ENCODE measurements at regions not wholly inside any gene's neighbourhood (a gene's known extent, or its start where the extent isn't known, plus 50 kb on each side); places are given as distances from the start of the nearest gene placed in this dataset.

GRCh38 chr5:39534690-39535089, 109.9 kb upstream of the DAB2 start:
- Mint-ChIP-seq H3K9me3 (ENCODE audit: unreplicated experiment) (no peaks in the 10 kb centered on the region), H3K27me3 (ENCODE audit: insufficient read depth, unreplicated experiment) (peaks cover 28% of the 10 kb centered on the region), H3K36me3 (ENCODE audit: insufficient read depth, unreplicated experiment) (no peaks in the 10 kb centered on the region), H3K4me3 (ENCODE audit: unreplicated experiment) (no peak overlapping the region), H3K4me1 (ENCODE audit: insufficient read depth, unreplicated experiment) (no peaks in the 10 kb centered on the region), H3K27ac (ENCODE audit: low read depth, unreplicated experiment) (no peak overlapping the region)
- intact Hi-C loops (cut with micrococcal nuclease) = no loop called here
- BruUV-seq (replicated peaks) = no TSS peak
- CTCF ChIA-PET = interaction anchor here (1.2 to 2.5 kb wide), 2 partner anchors 13 to 158 kb away, joined by 9 to 11 read pairs; no protein-coding TSS in a partner anchor
- no peak for TF ChIP-seq CTCF (IDR thresholded peaks at IDR 0.05; ENCODE audit: unreplicated experiment)
- POLR2A ChIA-PET = no interaction called here
- no peak for DNase-seq (ENCODE audit: unreplicated experiment)

- ChIA-PET CTCF (interaction anchor here (1.2 to 2.5 kb wide), 2 partner anchors 14 to 157 kb away, joined by 9 to 11 read pairs; no protein-coding TSS in a partner anchor), POLR2A (no interaction called here)
- TF ChIP-seq CTCF (IDR thresholded peaks at IDR 0.05; ENCODE audit: unreplicated experiment) = no peak
- intact Hi-C loops (cut with micrococcal nuclease) = no loop called here
- H3K4me3 Mint-ChIP-seq (ENCODE audit: unreplicated experiment) = no peak overlapping the region
- H3K4me1 Mint-ChIP-seq (ENCODE audit: insufficient read depth, unreplicated experiment) = no peaks in the 10 kb centered on the region
- BruUV-seq (replicated peaks) = no TSS peak
- no peaks in the 10 kb centered on the region for H3K9me3 Mint-ChIP-seq (ENCODE audit: unreplicated experiment)
- no peak for DNase-seq (ENCODE audit: unreplicated experiment)
- peaks cover 21% of the 10 kb centered on the region for H3K27me3 Mint-ChIP-seq (ENCODE audit: insufficient read depth, unreplicated experiment)
- no peaks in the 10 kb centered on the region for H3K36me3 Mint-ChIP-seq (ENCODE audit: insufficient read depth, unreplicated experiment)
- no peak overlapping the region for H3K27ac Mint-ChIP-seq (ENCODE audit: low read depth, unreplicated experiment)
These were observed 109.0 kb upstream of the DAB2 start for GRCh38 chr5:39533749-39534148.

- TF ChIP-seq CTCF (IDR thresholded peaks at IDR 0.05; ENCODE audit: unreplicated experiment) = no peak
- Mint-ChIP-seq H3K4me3 (ENCODE audit: unreplicated experiment) (no peak overlapping the region), H3K36me3 (ENCODE audit: insufficient read depth, unreplicated experiment) (no peaks in the 10 kb centered on the region), H3K27ac (ENCODE audit: low read depth, unreplicated experiment) (no peak overlapping the region), H3K9me3 (ENCODE audit: unreplicated experiment) (no peaks in the 10 kb centered on the region), H3K27me3 (ENCODE audit: insufficient read depth, unreplicated experiment) (peaks cover 8% of the 10 kb centered on the region), H3K4me1 (ENCODE audit: insufficient read depth, unreplicated experiment) (no peaks in the 10 kb centered on the region)
- ChIA-PET CTCF (interaction anchor here (0.7 kb wide), 1 partner anchor 156 kb away, joined by 3 read pairs; no protein-coding TSS in a partner anchor), POLR2A (interaction anchor here (0.7 kb wide), 1 partner anchor 13 kb away, joined by 3 read pairs; no protein-coding TSS in a partner anchor)
- BruUV-seq (replicated peaks) = no TSS peak
- intact Hi-C loops (cut with micrococcal nuclease) = no loop called here
- no peak for DNase-seq (ENCODE audit: unreplicated experiment)
These were observed 107.7 kb upstream of the DAB2 start for GRCh38 chr5:39532511-39532910.

GRCh38 chr5:39531306-39531705, 106.5 kb upstream of the DAB2 start:
- CTCF ChIA-PET = no interaction called here
- H3K4me3 Mint-ChIP-seq (ENCODE audit: unreplicated experiment) = no peak overlapping the region
- no peak for DNase-seq (ENCODE audit: unreplicated experiment)
- H3K36me3 Mint-ChIP-seq (ENCODE audit: insufficient read depth, unreplicated experiment) = no peaks in the 10 kb centered on the region
- H3K27ac Mint-ChIP-seq (ENCODE audit: low read depth, unreplicated experiment) = no peak overlapping the region
- BruUV-seq (replicated peaks) = no TSS peak
- H3K27me3 Mint-ChIP-seq (ENCODE audit: insufficient read depth, unreplicated experiment) = no peaks in the 10 kb centered on the region
- no peak for TF ChIP-seq CTCF (IDR thresholded peaks at IDR 0.05; ENCODE audit: unreplicated experiment)
- no peaks in the 10 kb centered on the region for H3K4me1 Mint-ChIP-seq (ENCODE audit: insufficient read depth, unreplicated experiment)
- POLR2A ChIA-PET = no interaction called here
- intact Hi-C loops (cut with micrococcal nuclease) = no loop called here
- H3K9me3 Mint-ChIP-seq (ENCODE audit: unreplicated experiment) = no peaks in the 10 kb centered on the region

All from MCF 10A (cell line).